Dedifferentiated amniotic fluid mesenchymal stem cell (primary cell): ENCODE measurements at regions not wholly inside any gene's neighbourhood (a gene's known extent, or its start where the extent isn't known, plus 50 kb on each side); places are given as distances from the start of the nearest gene placed in this dataset.
"Not testable (repeated sequence)": the region's sequence is repeated elsewhere in the genome, so short reads cannot be mapped to it uniquely, and the experiment has no call there.

Source experiments
- DNase-seq: peaks from one replicate; pipeline ENCODE4 v3.0.0-alpha.2; 2016; ENCODE audit errors: extremely low spot score

GRCh38 chr2:3115301-3116042 lies 262.1 kb downstream of the EIPR1 start:
- DNase-seq: no peak

GRCh38 chr2:3114406-3115185 lies 263.0 kb downstream of the EIPR1 start:
- DNase-seq: no peak

- no peak for DNase-seq
These were observed 263.8 kb downstream of the EIPR1 start for GRCh38 chr2:3113769-3114168.

DNA sequence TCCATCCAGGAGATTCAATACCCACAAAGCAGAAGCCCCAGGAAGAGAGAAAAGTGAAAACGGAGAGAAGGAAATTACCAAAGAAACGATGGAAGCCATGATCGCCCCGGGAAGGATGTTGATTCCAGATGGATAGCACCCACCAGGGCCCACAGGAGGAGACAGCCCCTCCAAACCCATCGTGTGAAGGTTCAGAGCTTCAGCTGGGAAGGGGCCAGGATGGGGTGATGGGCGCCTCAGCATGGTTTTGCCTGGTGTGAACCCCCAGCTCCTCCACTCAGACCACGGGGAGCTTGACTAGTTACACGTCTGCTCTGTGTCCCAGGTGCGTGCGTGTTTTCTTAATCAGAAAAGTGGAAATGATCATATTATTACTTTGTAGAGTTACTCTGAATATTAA lies 264.5 kb downstream of the EIPR1 start:
- no peak for DNase-seq

- DNase-seq: no peak
These were observed 265.1 kb downstream of the EIPR1 start for GRCh38 chr2:3112553-3112952.

DNA sequence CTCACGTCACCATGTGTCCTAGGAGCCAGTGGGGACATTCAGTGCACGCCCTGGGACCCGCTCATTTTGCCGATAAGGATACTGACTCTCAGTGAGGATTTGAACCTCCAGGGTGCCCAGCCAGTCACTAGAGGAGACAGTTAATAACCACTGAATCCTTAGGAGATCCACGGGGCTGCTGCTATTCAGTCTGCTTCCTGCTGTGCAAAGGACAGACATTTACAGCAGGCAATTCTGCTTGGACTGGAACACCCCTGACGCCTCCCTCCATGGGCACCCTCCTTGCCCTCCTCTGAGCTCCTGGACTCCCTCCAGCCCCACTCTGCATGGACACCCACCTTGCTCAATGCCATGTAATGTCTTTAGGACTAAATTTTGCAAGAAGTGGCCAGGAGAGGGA lies 265.5 kb downstream of the EIPR1 start:
- DNase-seq: no peak

- no peak for DNase-seq
These were observed 266.5 kb downstream of the EIPR1 start for GRCh38 chr2:3110994-3111666.

GRCh38 chr2:3110555-3110954 lies 267.1 kb downstream of the EIPR1 start:
- no peak for DNase-seq

DNA sequence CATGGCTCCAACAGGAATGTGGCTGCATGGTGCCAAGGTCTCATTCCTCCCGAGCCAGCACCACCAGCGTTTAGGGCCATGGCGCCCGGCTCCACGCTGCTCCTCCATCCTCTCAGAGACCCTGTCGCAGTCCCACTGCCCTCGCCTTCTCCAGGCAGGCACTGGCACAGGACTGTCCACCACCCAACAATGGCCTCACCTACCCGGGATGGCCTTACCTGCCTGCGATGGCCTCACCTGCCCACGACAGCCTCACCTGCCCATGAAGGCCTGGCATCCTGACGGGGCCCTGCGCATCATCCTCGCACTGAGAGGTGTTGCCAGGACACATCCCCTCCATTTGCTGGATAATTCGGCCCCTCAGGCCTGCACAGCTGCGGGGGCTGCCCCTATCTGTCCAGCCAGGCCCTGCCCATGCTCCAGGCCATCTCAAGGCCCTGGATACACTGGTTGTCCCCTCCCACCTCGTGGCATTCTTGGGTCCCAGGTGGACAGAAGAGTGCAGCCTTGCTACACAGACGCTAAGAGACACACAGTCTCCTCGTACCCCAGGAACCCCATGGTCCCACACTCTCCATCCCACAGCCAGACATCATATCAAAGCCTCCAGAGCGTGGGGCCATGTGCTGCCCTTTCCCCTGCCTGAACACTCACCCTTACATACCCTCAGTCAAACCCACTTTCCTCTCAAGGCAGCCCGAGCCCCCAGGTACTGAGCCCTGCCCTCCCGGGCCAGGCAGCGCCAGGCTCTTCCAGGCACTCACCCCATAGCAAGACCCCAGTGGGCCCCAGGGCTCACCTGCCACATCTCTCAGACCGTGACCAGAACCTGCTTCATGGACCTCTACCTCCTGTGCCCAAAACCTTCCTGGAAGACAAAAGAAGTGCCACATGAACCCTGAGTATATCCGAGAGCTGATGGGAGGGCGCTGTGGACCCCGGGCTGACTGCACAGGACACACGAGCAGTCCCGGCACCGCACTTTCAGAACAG lies 268.6 kb downstream of the EIPR1 start:
- DNase-seq: no peak

DNA sequence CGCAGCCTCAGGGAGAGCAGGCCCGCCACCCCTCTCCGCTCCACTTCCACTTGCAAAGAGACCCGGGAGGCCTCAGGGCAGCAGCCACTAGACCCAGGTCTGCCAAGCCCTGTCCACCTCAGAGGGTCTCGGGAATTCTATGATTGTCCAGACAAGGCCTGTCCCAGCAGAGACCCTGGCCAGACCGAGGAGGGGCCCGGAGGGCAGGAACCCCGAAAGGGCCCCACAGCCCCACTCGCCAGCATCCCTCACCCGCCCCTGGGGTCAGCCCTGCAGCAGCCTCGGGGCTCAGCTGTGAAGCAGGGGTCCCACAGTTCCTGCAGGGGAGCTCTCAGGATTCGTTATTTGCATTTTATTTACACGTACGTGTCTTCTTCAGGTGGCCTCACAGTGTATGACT lies 269.5 kb downstream of the EIPR1 start:
- no peak for DNase-seq

DNA sequence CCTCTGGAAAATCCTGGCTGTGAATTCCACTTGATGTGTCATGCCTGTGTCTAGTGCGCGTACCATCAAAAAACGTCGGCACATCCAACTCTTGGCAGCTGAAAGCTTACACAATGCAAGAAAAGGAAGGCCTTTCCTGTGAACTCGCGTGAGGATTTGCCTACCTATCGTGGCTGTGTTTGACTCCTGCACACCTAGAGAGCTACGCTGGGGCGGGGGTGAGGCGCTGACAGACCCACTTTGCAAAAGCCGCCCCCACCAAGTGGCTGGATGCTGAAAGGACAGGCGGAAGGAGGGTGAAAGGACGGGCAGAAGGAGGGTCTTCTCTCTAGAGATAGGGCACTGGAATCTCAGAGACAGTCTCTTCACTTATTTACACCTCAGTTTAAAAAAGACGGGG lies 270.1 kb downstream of the EIPR1 start:
- no peak for DNase-seq

DNA sequence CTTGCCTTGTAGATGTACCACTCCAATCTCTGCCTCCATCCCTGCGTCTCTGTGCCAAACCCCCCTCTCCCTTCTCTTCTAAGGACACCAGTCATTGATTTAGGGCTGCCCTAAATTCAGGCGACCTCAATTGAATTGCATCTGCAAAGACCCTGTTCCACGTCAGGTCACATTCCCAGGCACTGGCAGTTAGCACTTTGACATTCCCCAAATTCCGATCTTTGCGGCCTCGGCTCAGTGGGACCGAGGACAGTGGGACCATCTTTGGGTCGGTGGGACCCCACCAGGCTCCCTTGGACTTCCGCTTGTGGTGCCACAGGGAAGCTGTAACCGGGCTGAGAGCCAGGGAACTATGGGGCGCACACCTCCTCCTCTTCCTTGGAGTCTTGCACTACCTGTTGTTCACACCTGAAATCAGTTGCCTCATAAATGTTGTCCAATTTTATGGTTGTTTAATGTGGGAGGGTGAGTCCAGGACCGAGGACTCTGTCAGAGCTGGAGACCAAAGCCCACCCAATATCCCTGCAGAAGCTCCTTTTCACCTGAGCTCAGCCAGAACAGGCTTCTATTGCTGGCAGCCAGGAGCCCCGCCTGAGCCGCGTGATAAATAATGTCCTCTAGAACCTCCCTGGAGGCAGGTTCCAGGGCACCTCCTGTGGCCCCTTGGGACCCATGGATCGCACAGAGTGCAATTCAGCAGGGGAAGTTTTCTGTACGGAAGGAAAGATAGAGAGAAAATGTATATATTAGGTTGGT lies 271.6 kb downstream of the EIPR1 start:
- no peak for DNase-seq

DNA sequence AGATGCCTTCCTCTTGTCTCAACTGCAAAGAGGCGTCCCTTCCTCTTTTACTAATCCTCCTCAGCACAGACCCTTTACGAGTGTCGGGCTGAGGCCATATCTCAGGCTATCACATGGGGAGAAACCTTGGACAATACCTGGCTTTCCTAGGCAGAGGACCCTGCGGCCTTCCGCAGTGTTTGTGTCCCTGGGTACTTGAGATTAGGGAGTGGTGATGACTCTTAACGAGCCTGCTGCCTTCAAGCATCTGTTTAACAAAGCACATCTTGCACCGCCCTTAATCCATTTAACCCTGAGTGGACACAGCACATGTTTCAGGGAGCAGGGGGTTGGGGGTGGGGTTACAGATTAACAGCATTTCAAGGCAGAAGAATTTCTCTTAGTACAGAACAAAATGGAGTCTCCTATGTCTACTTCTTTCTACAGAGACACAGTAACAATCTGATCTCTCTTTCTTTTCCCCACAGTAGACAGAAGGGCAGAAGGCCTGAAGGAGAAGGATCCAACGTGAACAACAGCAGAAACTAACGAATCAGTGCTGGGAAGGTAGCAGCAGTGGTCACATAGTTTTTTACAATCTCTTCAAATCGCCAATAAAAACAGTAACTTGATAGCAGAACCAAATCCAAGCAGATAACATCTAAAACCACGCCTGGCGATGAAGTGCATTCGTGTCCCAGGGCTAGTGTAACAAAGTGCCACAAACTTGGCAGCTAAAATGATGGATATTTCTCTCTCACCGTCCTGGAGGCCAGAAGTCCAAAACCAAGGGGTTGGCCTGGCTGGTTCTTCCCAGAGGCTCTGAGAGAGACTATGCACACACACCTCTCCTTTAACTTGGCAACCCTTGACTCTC lies 272.4 kb downstream of the EIPR1 start:
- not testable (repeated sequence) for DNase-seq

- no peak for DNase-seq
These were observed 273.4 kb downstream of the EIPR1 start for GRCh38 chr2:3104261-3104660.

DNA sequence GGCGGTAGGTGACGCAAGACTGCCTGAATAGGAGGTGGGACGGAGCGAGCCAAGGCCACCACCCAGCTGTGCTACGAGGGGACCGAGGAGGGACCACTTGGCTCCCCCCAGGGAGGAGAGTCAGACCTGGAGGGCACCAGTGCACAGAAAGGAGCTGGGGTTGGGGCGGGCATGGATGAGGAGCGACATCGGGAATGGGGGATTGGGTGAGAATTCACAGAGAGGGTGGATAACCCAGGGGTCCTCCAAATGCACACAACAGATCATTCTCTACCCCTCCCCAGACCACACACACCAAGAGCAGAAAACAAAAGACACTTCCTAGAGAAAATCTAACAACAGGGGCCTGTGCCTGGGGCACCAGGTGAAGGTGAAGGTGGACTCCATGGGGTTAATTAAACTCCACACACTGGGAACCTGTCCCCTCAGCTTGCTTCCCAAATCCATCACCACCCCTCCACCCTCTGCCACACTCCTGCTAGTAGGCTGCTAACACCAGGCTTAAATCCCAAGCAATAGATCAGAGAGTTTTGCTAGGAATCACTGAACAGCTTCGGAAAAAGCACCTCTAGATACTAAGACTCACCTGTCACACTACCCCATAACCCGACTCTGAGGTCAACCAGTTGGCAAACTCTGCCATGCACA lies 274.6 kb downstream of the EIPR1 start:
- no peak for DNase-seq

DNA sequence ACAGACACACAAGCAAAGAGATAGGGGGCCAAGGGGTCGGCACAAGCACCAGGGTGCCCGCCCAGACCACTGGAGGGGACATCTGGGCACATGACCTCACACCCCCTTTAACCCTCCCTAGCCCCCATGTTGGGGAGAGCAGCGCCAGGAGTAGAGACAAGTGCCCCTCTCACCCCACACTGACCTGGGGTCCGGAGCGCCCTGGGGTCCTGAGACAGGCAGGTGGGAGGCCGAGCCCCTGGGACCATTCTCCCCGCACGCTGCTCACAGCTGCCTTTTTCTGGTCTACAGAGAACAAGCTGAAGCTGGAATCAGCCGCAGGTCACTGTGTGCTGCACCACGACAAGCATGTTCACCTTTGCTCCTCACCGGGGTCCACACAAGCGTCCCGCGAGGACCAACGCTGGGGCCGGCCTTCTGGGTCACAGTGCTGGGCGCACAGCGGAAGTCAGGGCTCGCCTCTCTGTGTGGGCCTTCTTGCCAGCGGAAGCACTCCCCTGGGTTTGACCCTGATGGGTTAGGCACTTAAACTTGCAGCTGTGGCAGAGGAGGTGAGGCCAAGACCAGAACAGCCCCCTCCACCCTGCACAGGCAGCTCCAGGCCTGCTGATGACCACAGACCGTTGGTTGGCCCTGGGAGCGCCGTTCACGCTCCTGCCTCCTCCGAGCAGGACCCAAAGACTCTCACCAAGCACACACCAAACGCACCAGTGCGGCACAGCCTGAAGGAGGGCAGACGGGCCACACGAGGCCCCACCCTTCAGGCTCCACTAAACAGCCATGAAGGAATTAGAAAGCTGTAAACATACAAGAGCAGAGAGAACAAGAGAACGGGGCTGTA lies 275.3 kb downstream of the EIPR1 start:
- no peak for DNase-seq

GRCh38 chr2:3101016-3101942 lies 276.3 kb downstream of the EIPR1 start:
- no peak for DNase-seq
